GM12878 (cell line): ENCODE measurements at regions not wholly inside any gene's neighbourhood (a gene's known extent, or its start where the extent isn't known, plus 50 kb on each side); places are given as distances from the start of the nearest gene placed in this dataset.

Experiments
- ATAC-seq: fragments of 200-7000 bp; cut with Tn5 transposase; 3 replicates; pipeline ENCODE4 v1.9.1; 2020; ENCODE audit warnings: mild to moderate bottlenecking, moderate library complexity
- BruUV-seq: library from RNA; stranded (reverse); fragments of 400-500 nt; replicated peaks from 2 replicates; lab custom pipeline; 2021; lab: Mats Ljungman, UMichigan
- CTCF ChIA-PET: fragments of 300-600 bp; sonication (Branson Sonifier 250); formaldehyde crosslinking; extraction: SDS; loops from one replicate; lab custom pipeline; 2021; ENCODE audit warnings: inconsistent platforms; lab: Yijun Ruan, JAX
- POLR2A ChIA-PET: fragments of 350-600 bp; formaldehyde crosslinking; extraction: SDS; loops from one replicate; lab custom pipeline; 2021; ENCODE audit warnings: inconsistent platforms; lab: Charles Lee
- RAD21 ChIA-PET: fragments of 300-600 bp; sonication (Branson Sonifier 250); formaldehyde crosslinking; loops from one replicate; lab custom pipeline; 2023; ENCODE audit warnings: antibody characterized with exemption; ENCODE audit not compliant: unreplicated experiment; lab: Charles Lee
- SMC1A ChIA-PET: fragments of 300-600 bp; sonication (Branson Sonifier 250); formaldehyde crosslinking; loops from one replicate; lab custom pipeline; 2023; ENCODE audit not compliant: unreplicated experiment, uncharacterized antibody; lab: Charles Lee
- DNase-seq: peaks from one replicate; pipeline ENCODE4 v3.0.0-alpha.2; 2011; ENCODE audit warnings: low read depth, low spot score
- FAIRE-seq: peaks from 3 replicates; lab custom pipeline; 2011; peaks lifted over from hg19 to GRCh38; lab: Jason Lieb, UNC
- H2AFZ ChIP-seq: 2 replicates; pipeline ENCODE4 v1.6.0; 2011; ENCODE audit warnings: low read depth, low read length, control low read depth; ENCODE audit not compliant: control insufficient read depth
- H3K27ac ChIP-seq: 2 replicates; pipeline ENCODE4 v1.5.1; 2011; ENCODE audit warnings: control low read depth; ENCODE audit not compliant: control insufficient read depth, insufficient read depth
- H3K27me3 ChIP-seq, 2 experiments: replicated peaks in 1 of 2; 2 replicates each; pipeline versions ENCODE4 v1.6.0 to v1.6.1; 2011; ENCODE audit warnings: low read length in 1 of 2; ENCODE audit not compliant: control insufficient read depth in 2 of 2, insufficient read depth in 2 of 2
- H3K36me3 ChIP-seq, 2 experiments: 2 replicates each; pipeline ENCODE4 v1.5.1; 2011; ENCODE audit warnings: low read length in 1 of 2; ENCODE audit not compliant: control insufficient read depth in 2 of 2, insufficient read depth in 2 of 2
- H3K4me1 ChIP-seq: 2 replicates; pipeline ENCODE4 v1.6.1; 2011; ENCODE audit warnings: mild to moderate bottlenecking, low read length, moderate library complexity, mixed read lengths; ENCODE audit not compliant: control insufficient read depth, insufficient read depth
- H3K4me2 ChIP-seq: 2 replicates; pipeline ENCODE4 v1.6.0; 2011; ENCODE audit warnings: control low read depth; ENCODE audit not compliant: control insufficient read depth, insufficient read depth
- H3K4me3 ChIP-seq: fragments of 200-600 bp; sonication (generic); 2 replicates; pipeline ENCODE4 v1.5.1; 2016
- H3K79me2 ChIP-seq: 2 replicates; pipeline ENCODE4 v1.6.0; 2011; ENCODE audit warnings: low read length; ENCODE audit not compliant: control insufficient read depth, insufficient read depth
- H3K9ac ChIP-seq: 2 replicates; pipeline ENCODE4 v1.8.0; 2011; ENCODE audit warnings: low read length, control low read depth, mixed read lengths; ENCODE audit not compliant: control insufficient read depth, insufficient read depth
- H3K9me3 ChIP-seq: replicated peaks from 3 replicates; pipeline ENCODE4 v1.5.1; 2011; ENCODE audit warnings: mild to moderate bottlenecking, low read length; ENCODE audit not compliant: control insufficient read depth, insufficient read depth
- H4K20me1 ChIP-seq: 2 replicates; pipeline ENCODE4 v1.6.0; 2011; ENCODE audit not compliant: control insufficient read depth, insufficient read depth
- CHD2 ChIP-seq: IDR thresholded peaks from 2 replicates; pipeline ENCODE4 v1.6.1; 2011; ENCODE audit warnings: low read depth, low read length, improper control_type of control experiment, borderline replicate concordance
- EZH2 ChIP-seq: IDR thresholded peaks from 2 replicates; pipeline ENCODE4 v1.6.1; 2012; ENCODE audit warnings: low read depth, mild to moderate bottlenecking, control low read depth, inconsistent platforms, low read length, borderline replicate concordance; ENCODE audit not compliant: control insufficient read depth
- IRF3 ChIP-seq: fragments of 450-650 bp; IDR thresholded peaks from 2 replicates; pipeline ENCODE4 v1.6.1; 2014; ENCODE audit warnings: mild to moderate bottlenecking
- JUND ChIP-seq: IDR thresholded peaks from 2 replicates; pipeline ENCODE4 v1.6.1; 2012; ENCODE audit warnings: low read depth, mild to moderate bottlenecking, low read length, improper control_type of control experiment, moderate library complexity
- MEF2B ChIP-seq: fragments of 450-650 bp; IDR thresholded peaks from 2 replicates; pipeline ENCODE4 v1.6.1; 2018; ENCODE audit warnings: mild to moderate bottlenecking, moderate library complexity; ENCODE audit not compliant: partially characterized antibody, poor library complexity, severe bottlenecking
- NFXL1 ChIP-seq: fragments of 450-650 bp; IDR thresholded peaks from 2 replicates; pipeline ENCODE4 v1.6.1; 2017; ENCODE audit warnings: antibody characterized with exemption, mild to moderate bottlenecking, borderline replicate concordance
- POLR2AphosphoS5 ChIP-seq: IDR thresholded peaks from 2 replicates; pipeline ENCODE4 v1.6.1; 2011; ENCODE audit warnings: mild to moderate bottlenecking, low read length, inconsistent platforms
- RUNX3 ChIP-seq: IDR thresholded peaks from 2 replicates; pipeline ENCODE4 v1.6.1; 2012; ENCODE audit warnings: low read length, inconsistent platforms
- SRF ChIP-seq, 2 experiments: IDR thresholded peaks; 2 replicates each; pipeline ENCODE4 v1.6.1; 2011; ENCODE audit warnings: low read depth in 2 of 2, low read length in 2 of 2, mild to moderate bottlenecking in 1 of 2, moderate library complexity in 1 of 2
- ZSCAN29 ChIP-seq: fragments of 450-650 bp; IDR thresholded peaks from 2 replicates; pipeline ENCODE4 v1.6.1; 2017; ENCODE audit warnings: mild to moderate bottlenecking, moderate library complexity
- WGBS: methylation state at CpG from one replicate; pipeline ENCODE4 v1.1.6; 2016; ENCODE audit warnings: low lambda C conversion rate; ENCODE audit not compliant: insufficient replicate concordance, insufficient coverage; ENCODE audit errors: missing lambda C conversion rate; 5-methylcytosine and 5-hydroxymethylcytosine counted together
- in situ Hi-C: fragments of 300-500 bp; cut with MboI; formaldehyde crosslinking; loops from 9 replicates; pipeline ENCODE4 v1.14.3; 2018; ENCODE audit warnings: mixed read lengths
- intact Hi-C: fragments of 100-400 bp; cut with micrococcal nuclease; formaldehyde crosslinking; loops from one replicate; pipeline ENCODE4 v1.14.2; 2022; ENCODE audit not compliant: unreplicated experiment

GRCh38 chr12:89289720-89290119 lies 62.6 kb downstream of the DUSP6 start:
- H3K4me2 ChIP-seq, result no peak overlapping the region
- in situ Hi-C loops, result no loop called here
- DNase-seq (no peak), FAIRE-seq (no peak)
- H3K9me3 ChIP-seq, result no peaks in the 10 kb centered on the region
- ChIA-PET POLR2A (no interaction called here), RAD21 (no interaction called here)
- H2AFZ ChIP-seq, result no peak overlapping the region
- H3K4me3 ChIP-seq, result no peak overlapping the region
- WGBS, result 88% methylated on average over 1 of the region's 1 CpG
- H4K20me1 ChIP-seq, result no peaks in the 10 kb centered on the region
- H3K36me3 ChIP-seq, result no peaks in the 10 kb centered on the region
- TF ChIP-seq CHD2 (no peak), RUNX3 (no peak), IRF3 (no peak), NFXL1 (no peak), EZH2 (no peak), SRF (IDR thresholded peaks at IDR 0.05; ENCODE audit: low read depth in 2 of 2, low read length in 2 of 2) (no peak), MEF2B (no peak), POLR2AphosphoS5 (no peak), JUND (no peak), ZSCAN29 (no peak)
- TF ChIP-seq, all 136 proteins: peak for 0
- ChIA-PET SMC1A (no interaction called here), CTCF (no interaction called here)
- Histone ChIP-seq H3K27ac (no peak overlapping the region), H3K9ac (no peak overlapping the region), H3K27me3 (no peaks in the 10 kb centered on the region), H3K79me2 (no peaks in the 10 kb centered on the region), H3K4me1 (no peaks in the 10 kb centered on the region)
- no TSS peak for BruUV-seq
- intact Hi-C loops, result no loop called here
- ATAC-seq, result no peak
